B cell (primary cell): ENCODE measurements at regions not wholly inside any gene's neighbourhood (a gene's known extent, or its start where the extent isn't known, plus 50 kb on each side); places are given as distances from the start of the nearest gene placed in this dataset.

Experiments
- ATAC-seq: fragments of 200-7000 bp; cut with Tn5 transposase; one replicate; pipeline ENCODE4 v1.10.0; 2021; ENCODE audit warnings: low read depth, mild to moderate bottlenecking, moderate number of reproducible peaks, moderate library complexity
- CTCF ChIA-PET: fragments of 350-600 bp; sonication (Branson Sonifier 250); formaldehyde crosslinking; loops from one replicate; lab custom pipeline; 2021; ENCODE audit warnings: antibody characterized with exemption, inconsistent platforms; lab: Charles Lee
- POLR2A ChIA-PET: fragments of 350-600 bp; sonication (Branson Sonifier 250); formaldehyde crosslinking; loops from one replicate; lab custom pipeline; 2021; ENCODE audit warnings: antibody characterized with exemption; lab: Charles Lee
- DNase-seq: peaks from one replicate; pipeline ENCODE4 v3.0.0; 2013
- H2AFZ ChIP-seq: 2 replicates; pipeline ENCODE4 v1.6.1; 2012; ENCODE audit warnings: mild to moderate bottlenecking, low read depth, low read length; ENCODE audit not compliant: insufficient read depth, poor library complexity, severe bottlenecking
- H3K27ac ChIP-seq, 2 donors: 1 replicate in 1 of 2; 2 replicates in 1 of 2; pipeline ENCODE4 v1.5.1; 2012 to 2013; ENCODE audit warnings: low read length in 2 of 2, mild to moderate bottlenecking in 2 of 2, moderate library complexity in 1 of 2
- H3K27me3 ChIP-seq, 4 experiments: fragments of 200-600 bp in 1 of 4; sonication (generic) in 1 of 4; replicated peaks in 1 of 4; 1 replicate in 2 of 4; 2 replicates in 2 of 4; pipeline versions ENCODE4 v1.6.1 to v1.7.0; 2013 to 2016; ENCODE audit warnings: low read length in 3 of 4, mild to moderate bottlenecking in 2 of 4, mixed read lengths in 1 of 4, moderate library complexity in 1 of 4; ENCODE audit not compliant: insufficient read depth in 4 of 4, control insufficient read depth in 3 of 4; ENCODE audit errors: control extremely low read depth in 1 of 4
- H3K36me3 ChIP-seq, 2 experiments: replicated peaks in 1 of 2; 1 replicate in 1 of 2; 2 replicates in 1 of 2; pipeline versions ENCODE4 v1.6.1 to v1.7.1; 2013; ENCODE audit warnings: low read length in 1 of 2; ENCODE audit not compliant: insufficient read depth in 2 of 2, control insufficient read depth in 1 of 2; ENCODE audit errors: control extremely low read depth in 1 of 2, extremely low read depth in 1 of 2
- H3K4me1 ChIP-seq, 2 donors: fragments of 200-600 bp in 1 of 2; sonication (generic) in 1 of 2; 1 replicate in 1 of 2; 2 replicates in 1 of 2; pipeline versions ENCODE4 v1.5.1 to v1.6.1; 2013 to 2017; ENCODE audit warnings: low read length in 2 of 2; ENCODE audit not compliant: control insufficient read depth in 2 of 2, insufficient read depth in 2 of 2
- H3K4me2 ChIP-seq: replicated peaks from 2 replicates; pipeline ENCODE3; 2012; ENCODE audit warnings: mild to moderate bottlenecking, low read depth, low read length; ENCODE audit not compliant: poor library complexity, severe bottlenecking
- H3K4me3 ChIP-seq, 5 experiments: fragments of 200-600 bp in 1 of 5; sonication (generic) in 1 of 5; 1 replicate in 3 of 5; 2 replicates in 2 of 5; pipeline versions ENCODE4 v1.5.1 to v1.7.0; 2011 to 2016; ENCODE audit warnings: low read length in 4 of 5, mild to moderate bottlenecking in 4 of 5, low read depth in 2 of 5, control low read depth in 1 of 5, moderate library complexity in 1 of 5; ENCODE audit not compliant: insufficient read depth in 1 of 5; ENCODE audit errors: control extremely low read depth in 1 of 5, extremely low read depth in 1 of 5
- H3K79me2 ChIP-seq: fragments of 200-600 bp; sonication (generic); one replicate; pipeline ENCODE4 v1.6.0; 2016; ENCODE audit warnings: low read length; ENCODE audit not compliant: control insufficient read depth, insufficient read depth
- H3K9ac ChIP-seq: fragments of 200-600 bp; sonication (generic); 2 replicates; pipeline ENCODE4 v1.6.1; 2017; ENCODE audit warnings: mild to moderate bottlenecking, low read length, moderate library complexity
- H3K9me3 ChIP-seq, 3 donors: one replicate each; pipeline versions ENCODE4 v1.6.1 to v1.7.1; 2013; ENCODE audit warnings: low read length in 2 of 3; ENCODE audit not compliant: control insufficient read depth in 2 of 3, insufficient read depth in 1 of 3; ENCODE audit errors: control extremely low read depth in 1 of 3
- H4K20me1 ChIP-seq: 2 replicates; pipeline ENCODE4 v1.6.0; 2012; ENCODE audit warnings: mild to moderate bottlenecking, low read length; ENCODE audit not compliant: insufficient read depth, control insufficient read depth, poor library complexity, severe bottlenecking
- H3K27ac Mint-ChIP-seq: one replicate; pipeline ENCODE4 v1.8.0; 2021; ENCODE audit warnings: mixed read lengths
- H3K27me3 Mint-ChIP-seq: one replicate; pipeline ENCODE4 v1.8.0; 2021; ENCODE audit warnings: mixed read lengths
- H3K4me1 Mint-ChIP-seq: one replicate; pipeline ENCODE4 v1.8.0; 2021; ENCODE audit warnings: mixed read lengths
- H3K4me3 Mint-ChIP-seq: one replicate; pipeline ENCODE4 v1.8.0; 2021; ENCODE audit warnings: mixed read lengths
- H3K9me3 Mint-ChIP-seq: one replicate; pipeline ENCODE4 v1.8.0; 2022; ENCODE audit warnings: mixed read lengths; ENCODE audit not compliant: insufficient read depth
- EZH2 ChIP-seq: IDR thresholded peaks from 2 replicates; pipeline ENCODE4 v1.6.1; 2012; ENCODE audit warnings: borderline replicate concordance, low read depth, mild to moderate bottlenecking, moderate library complexity, low read length; ENCODE audit not compliant: insufficient read depth, poor library complexity, severe bottlenecking
- WGBS: methylation state at CpG from one replicate; pipeline ENCODE4 v1.1.5; 2013; ENCODE audit warnings: missing lambda C conversion rate; ENCODE audit not compliant: insufficient coverage; 5-methylcytosine and 5-hydroxymethylcytosine counted together
- intact Hi-C: fragments of 100-400 bp; cut with micrococcal nuclease; formaldehyde crosslinking; loops from one replicate; pipeline ENCODE4 v1.10.0; 2022
- TF ChIP-seq, protein P1 (sequence below): fragments of 200-600 bp; IDR thresholded peaks from one replicate; pipeline ENCODE4 v1.8.0; 2022; ENCODE audit warnings: antibody characterized with exemption, mild to moderate bottlenecking

- no peaks in the 10 kb centered on the region for H4K20me1 ChIP-seq
- H3K4me3 ChIP-seq: no peak overlapping the region
- H3K36me3 ChIP-seq: no peaks in the 10 kb centered on the region
- no peak overlapping the region for H3K9ac ChIP-seq
- CTCF ChIA-PET: no interaction called here
- no peak for DNase-seq
- H3K4me2 ChIP-seq: no peak overlapping the region
- H3K9me3 Mint-ChIP-seq: no peaks in the 10 kb centered on the region
- no peak overlapping the region for H3K4me3 Mint-ChIP-seq
- ATAC-seq: no peak
- H3K27me3 Mint-ChIP-seq: no peaks in the 10 kb centered on the region
- no peak overlapping the region for H3K27ac Mint-ChIP-seq
- no peaks in the 10 kb centered on the region for H3K4me1 Mint-ChIP-seq
- peaks cover 0 to 3% (median 0%) of the 10 kb centered on the region in 3 donors for H3K9me3 ChIP-seq
- H3K27me3 ChIP-seq: no peaks in the 10 kb centered on the region
- TF ChIP-seq EZH2: no peak
- TF ChIP-seq, protein P1, sequence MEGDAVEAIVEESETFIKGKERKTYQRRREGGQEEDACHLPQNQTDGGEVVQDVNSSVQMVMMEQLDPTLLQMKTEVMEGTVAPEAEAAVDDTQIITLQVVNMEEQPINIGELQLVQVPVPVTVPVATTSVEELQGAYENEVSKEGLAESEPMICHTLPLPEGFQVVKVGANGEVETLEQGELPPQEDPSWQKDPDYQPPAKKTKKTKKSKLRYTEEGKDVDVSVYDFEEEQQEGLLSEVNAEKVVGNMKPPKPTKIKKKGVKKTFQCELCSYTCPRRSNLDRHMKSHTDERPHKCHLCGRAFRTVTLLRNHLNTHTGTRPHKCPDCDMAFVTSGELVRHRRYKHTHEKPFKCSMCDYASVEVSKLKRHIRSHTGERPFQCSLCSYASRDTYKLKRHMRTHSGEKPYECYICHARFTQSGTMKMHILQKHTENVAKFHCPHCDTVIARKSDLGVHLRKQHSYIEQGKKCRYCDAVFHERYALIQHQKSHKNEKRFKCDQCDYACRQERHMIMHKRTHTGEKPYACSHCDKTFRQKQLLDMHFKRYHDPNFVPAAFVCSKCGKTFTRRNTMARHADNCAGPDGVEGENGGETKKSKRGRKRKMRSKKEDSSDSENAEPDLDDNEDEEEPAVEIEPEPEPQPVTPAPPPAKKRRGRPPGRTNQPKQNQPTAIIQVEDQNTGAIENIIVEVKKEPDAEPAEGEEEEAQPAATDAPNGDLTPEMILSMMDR: no peak
- POLR2A ChIA-PET: no interaction called here
- no peaks in the 10 kb centered on the region for H3K4me1 ChIP-seq
- 71% methylated on average over 1 of the region's 2 CpGs for WGBS
- no peaks in the 10 kb centered on the region for H3K79me2 ChIP-seq
- H3K27ac ChIP-seq: no peak overlapping the region
- intact Hi-C loops: no loop called here
- H2AFZ ChIP-seq: no peak overlapping the region
Measured at GRCh38 chr4:16449406-16449805, 223.1 kb upstream of the TAPT1 start.

DNA sequence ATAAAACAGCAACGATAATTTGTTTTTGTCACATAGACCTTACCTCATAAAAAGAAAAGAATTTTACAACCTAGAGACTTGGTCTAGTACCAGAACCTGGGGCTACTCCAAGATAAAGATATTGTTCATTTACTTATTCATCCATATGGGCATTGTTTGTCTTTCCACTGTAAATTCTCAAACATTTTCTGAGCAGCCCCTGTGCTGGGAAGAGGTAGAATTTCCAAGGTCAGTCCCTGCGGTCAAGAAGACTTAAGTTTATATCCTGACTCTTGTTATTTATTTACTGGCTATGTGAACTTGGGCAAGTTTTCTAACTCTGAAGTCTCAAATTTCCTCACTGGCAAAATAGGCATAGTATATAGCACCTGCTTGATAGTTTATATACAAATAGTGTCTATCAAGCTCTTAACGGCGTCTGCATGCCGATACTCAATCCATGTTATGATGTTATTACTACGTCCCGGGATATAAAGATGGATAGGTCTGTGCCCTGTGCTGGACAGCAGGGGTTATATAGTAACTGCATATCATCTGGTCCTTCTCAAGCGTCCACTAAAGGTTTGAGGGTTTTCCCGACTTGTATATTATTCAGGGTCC is 222.1 kb upstream of the TAPT1 start:
- no peak overlapping the region for H3K27ac Mint-ChIP-seq
- H3K9me3 Mint-ChIP-seq: no peaks in the 10 kb centered on the region
- Histone ChIP-seq H3K9me3 (peaks cover 0 to 3% (median 0%) of the 10 kb centered on the region in 3 donors), H3K4me2 (no peak overlapping the region), H3K27ac (no peak overlapping the region), H2AFZ (no peak overlapping the region), H4K20me1 (no peaks in the 10 kb centered on the region), H3K4me3 (no peak overlapping the region), H3K79me2 (no peaks in the 10 kb centered on the region), H3K27me3 (no peaks in the 10 kb centered on the region), H3K36me3 (no peaks in the 10 kb centered on the region), H3K9ac (no peak overlapping the region), H3K4me1 (no peaks in the 10 kb centered on the region)
- no peak overlapping the region for H3K4me3 Mint-ChIP-seq
- intact Hi-C loops: no loop called here
- ChIA-PET POLR2A (no interaction called here), CTCF (interaction anchor here (0.8 kb wide), 1 partner anchor 10 kb away, joined by 3 read pairs; no protein-coding TSS in a partner anchor)
- no peak for TF ChIP-seq EZH2
- TF ChIP-seq, protein P1: no peak
- H3K4me1 Mint-ChIP-seq: no peaks in the 10 kb centered on the region
- ATAC-seq (no peak), DNase-seq (no peak)
- no peaks in the 10 kb centered on the region for H3K27me3 Mint-ChIP-seq
- WGBS: no CpG with 5 or more reads among the region's 9 CpGs
